BJ (cell line): ENCODE measurements at regions not wholly inside any gene's neighbourhood (a gene's known extent, or its start where the extent isn't known, plus 50 kb on each side); places are given as distances from the start of the nearest gene placed in this dataset.

ENCODE experiments used
- CTCF ChIA-PET: fragments of 350-600 bp; formaldehyde crosslinking; extraction: SDS; loops from one replicate; lab custom pipeline; 2021; ENCODE audit warnings: antibody characterized with exemption, inconsistent platforms; lab: Yijun Ruan, JAX
- POLR2A ChIA-PET: fragments of 300-600 bp; sonication (Branson Sonifier 250); formaldehyde crosslinking; extraction: SDS; loops from one replicate; lab custom pipeline; 2021; ENCODE audit warnings: antibody characterized with exemption; lab: Charles Lee
- DNase-seq: peaks from one replicate; pipeline ENCODE4 v3.0.0-alpha.2; 2011; ENCODE audit warnings: low read depth
- H3K27me3 ChIP-seq: 2 replicates; pipeline ENCODE4 v1.6.0; 2011; ENCODE audit warnings: low read length; ENCODE audit not compliant: control insufficient read depth, insufficient read depth
- H3K36me3 ChIP-seq: 2 replicates; pipeline ENCODE4 v1.5.1; 2011; ENCODE audit warnings: low read length; ENCODE audit not compliant: control insufficient read depth, insufficient read depth
- H3K4me3 ChIP-seq: 2 replicates; pipeline ENCODE4 v1.5.1; 2011; ENCODE audit warnings: low read depth, mild to moderate bottlenecking, control low read depth, low read length
- TF ChIP-seq, protein P1 (sequence below): IDR thresholded peaks from 2 replicates; pipeline ENCODE4 v1.5.1; 2011; ENCODE audit warnings: low read depth, mild to moderate bottlenecking, control low read depth, inconsistent platforms, low read length, moderate library complexity; ENCODE audit not compliant: insufficient read depth

GRCh38 chr11:94675813-94676212, 92.3 kb upstream of the AMOTL1 start:
- Histone ChIP-seq H3K4me3 (no peak overlapping the region), H3K36me3 (no peaks in the 10 kb centered on the region), H3K27me3 (no peaks in the 10 kb centered on the region)
- no peak for DNase-seq
- ChIA-PET CTCF (no interaction called here), POLR2A (no interaction called here)
- TF ChIP-seq, protein P1, sequence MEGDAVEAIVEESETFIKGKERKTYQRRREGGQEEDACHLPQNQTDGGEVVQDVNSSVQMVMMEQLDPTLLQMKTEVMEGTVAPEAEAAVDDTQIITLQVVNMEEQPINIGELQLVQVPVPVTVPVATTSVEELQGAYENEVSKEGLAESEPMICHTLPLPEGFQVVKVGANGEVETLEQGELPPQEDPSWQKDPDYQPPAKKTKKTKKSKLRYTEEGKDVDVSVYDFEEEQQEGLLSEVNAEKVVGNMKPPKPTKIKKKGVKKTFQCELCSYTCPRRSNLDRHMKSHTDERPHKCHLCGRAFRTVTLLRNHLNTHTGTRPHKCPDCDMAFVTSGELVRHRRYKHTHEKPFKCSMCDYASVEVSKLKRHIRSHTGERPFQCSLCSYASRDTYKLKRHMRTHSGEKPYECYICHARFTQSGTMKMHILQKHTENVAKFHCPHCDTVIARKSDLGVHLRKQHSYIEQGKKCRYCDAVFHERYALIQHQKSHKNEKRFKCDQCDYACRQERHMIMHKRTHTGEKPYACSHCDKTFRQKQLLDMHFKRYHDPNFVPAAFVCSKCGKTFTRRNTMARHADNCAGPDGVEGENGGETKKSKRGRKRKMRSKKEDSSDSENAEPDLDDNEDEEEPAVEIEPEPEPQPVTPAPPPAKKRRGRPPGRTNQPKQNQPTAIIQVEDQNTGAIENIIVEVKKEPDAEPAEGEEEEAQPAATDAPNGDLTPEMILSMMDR: no peak

DNA sequence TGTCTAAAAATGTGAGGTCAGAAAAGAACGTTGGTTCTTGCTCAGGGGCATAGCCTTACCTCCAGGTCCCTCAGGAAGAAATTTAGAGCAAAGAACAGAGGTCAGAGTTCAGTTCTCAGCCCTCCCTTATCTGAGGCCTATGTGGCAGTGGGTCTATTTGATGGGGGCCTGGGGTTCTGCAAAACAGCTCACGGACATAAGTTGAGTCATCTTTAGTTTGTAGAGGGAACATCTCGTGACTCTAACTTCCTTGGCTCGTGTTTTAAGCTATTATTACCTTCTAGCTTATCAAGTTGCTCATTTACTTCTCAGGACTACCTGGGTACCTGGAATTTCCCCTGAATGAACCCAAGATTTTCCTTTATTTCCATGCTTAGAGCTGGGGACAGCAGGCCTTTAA, 91.3 kb upstream of the AMOTL1 start:
- POLR2A ChIA-PET: no interaction called here
- H3K4me3 ChIP-seq: no peak overlapping the region
- no peaks in the 10 kb centered on the region for H3K27me3 ChIP-seq
- TF ChIP-seq, protein P1: no peak
- DNase-seq: no peak
- no peaks in the 10 kb centered on the region for H3K36me3 ChIP-seq
- CTCF ChIA-PET: interaction anchor here (0.7 kb wide), 1 partner anchor 56 kb away, joined by 3 read pairs; no protein-coding TSS in a partner anchor

DNA sequence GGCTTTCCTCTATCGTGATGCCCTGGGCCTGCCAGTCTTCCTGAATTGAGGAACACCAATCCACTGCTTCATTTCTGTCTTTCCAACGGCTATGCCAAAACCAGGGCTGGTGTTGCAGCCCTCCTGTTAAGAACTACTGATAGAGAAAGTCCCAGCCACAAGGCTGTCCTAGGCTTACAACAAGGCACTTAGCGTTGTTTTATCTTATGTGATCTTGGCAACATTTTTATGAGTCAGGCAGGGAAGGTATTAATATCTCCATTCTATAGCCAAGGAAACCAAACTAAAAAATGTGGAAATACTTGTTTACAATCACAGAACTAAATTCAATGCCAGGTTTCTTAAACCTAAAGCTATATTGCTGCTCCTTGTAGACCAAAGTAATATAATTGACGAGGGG, 89.9 kb upstream of the AMOTL1 start:
- no peaks in the 10 kb centered on the region for H3K27me3 ChIP-seq
- CTCF ChIA-PET: interaction anchor here (0.6 to 1.0 kb wide), 2 partner anchors 63 to 299 kb away, joined by 3 read pairs; no protein-coding TSS in a partner anchor
- no peak for DNase-seq
- H3K4me3 ChIP-seq: no peak overlapping the region
- POLR2A ChIA-PET: interaction anchor here (0.6 kb wide), 1 partner anchor 113 kb away, joined by 3 read pairs; no protein-coding TSS in a partner anchor
- no peaks in the 10 kb centered on the region for H3K36me3 ChIP-seq
- TF ChIP-seq, protein P1: no peak

DNA sequence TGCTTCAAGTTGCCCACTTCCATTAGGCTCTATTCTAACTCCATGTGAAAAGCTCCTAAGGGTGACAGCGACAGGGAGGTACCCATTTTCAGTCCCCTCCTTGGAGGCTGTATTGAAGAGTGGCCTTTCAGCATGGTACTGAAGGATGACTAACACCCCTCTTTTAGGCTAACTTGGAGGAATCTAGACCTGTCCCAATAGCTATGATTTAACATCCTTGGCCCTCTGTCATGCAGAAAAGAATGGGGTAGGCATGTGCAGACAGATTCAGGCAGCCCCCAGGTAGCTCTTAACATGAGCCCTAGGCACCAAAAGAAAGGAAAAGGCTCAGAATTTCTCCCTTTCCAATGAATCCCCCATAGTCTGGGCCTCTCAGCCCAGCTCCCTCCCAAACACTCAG, 89.3 kb upstream of the AMOTL1 start:
- no peak for DNase-seq
- POLR2A ChIA-PET: interaction anchor here (0.6 kb wide), 1 partner anchor 114 kb away, joined by 3 read pairs; no protein-coding TSS in a partner anchor
- CTCF ChIA-PET: interaction anchor here (0.9 to 1.6 kb wide), 4 partner anchors 14 to 62 kb away, joined by 3 to 5 read pairs (median 3); no protein-coding TSS in a partner anchor
- Histone ChIP-seq H3K4me3 (no peak overlapping the region), H3K36me3 (no peaks in the 10 kb centered on the region), H3K27me3 (no peaks in the 10 kb centered on the region)
- TF ChIP-seq, protein P1: no peak

DNA sequence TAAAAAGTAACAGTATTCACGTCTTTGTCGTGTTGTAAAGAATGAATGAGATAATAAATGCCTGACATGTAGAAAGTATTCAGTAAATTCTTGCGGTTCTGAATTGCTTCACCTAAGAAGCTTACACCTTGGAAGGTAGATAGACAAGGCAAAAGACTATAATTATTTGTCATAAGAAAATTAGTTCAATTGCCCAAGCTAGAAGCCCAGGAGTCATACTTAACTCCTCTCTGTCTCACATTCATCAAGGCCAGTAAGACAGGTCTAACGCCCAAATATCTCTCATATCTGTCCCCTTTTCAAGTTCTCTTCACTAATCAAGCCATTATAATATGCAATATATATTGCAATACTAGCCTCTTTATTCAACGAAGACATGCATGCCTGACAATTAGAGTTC, 87.7 kb upstream of the AMOTL1 start:
- Histone ChIP-seq H3K27me3 (no peaks in the 10 kb centered on the region), H3K36me3 (no peaks in the 10 kb centered on the region), H3K4me3 (no peak overlapping the region)
- POLR2A ChIA-PET: interaction anchor here (0.5 kb wide), 1 partner anchor 1021 kb away, joined by 17 read pairs; no protein-coding TSS in a partner anchor
- CTCF ChIA-PET: interaction anchor here (0.6 to 1.6 kb wide), 2 partner anchors 29 to 61 kb away, joined by 3 to 4 read pairs; no protein-coding TSS in a partner anchor
- TF ChIP-seq, protein P1: no peak
- no peak for DNase-seq
